ENCODE measurements at regions not wholly inside any gene's neighbourhood (a gene's known extent, or its start where the extent isn't known, plus 50 kb on each side); places are given as distances from the start of the nearest gene placed in this dataset.
A peak's percentile ranks its signal among the peaks of the same experiment; 100 is the strongest.

- FAIRE-seq: no peak
Measured at GRCh38 chr15:58330741-58331559, 100.8 kb upstream of the LIPC start.

- FAIRE-seq: no peak
Measured at GRCh38 chr15:58331560-58331912, 100.3 kb upstream of the LIPC start.

GRCh38 chr15:58331913-58332675, 99.7 kb upstream of the LIPC start:
- peak; percentile 93 for FAIRE-seq

- no peak for FAIRE-seq
Measured at GRCh38 chr15:58332676-58333400, 99.0 kb upstream of the LIPC start.

- no peak for FAIRE-seq
Measured at GRCh38 chr15:58334803-58335202, 97.0 kb upstream of the LIPC start.

- FAIRE-seq: no peak
Measured at GRCh38 chr15:58336161-58336560, 95.6 kb upstream of the LIPC start.

- FAIRE-seq: no peak
Measured at GRCh38 chr15:58340176-58340575, 91.6 kb upstream of the LIPC start.

GRCh38 chr15:58342508-58342907, 89.3 kb upstream of the LIPC start:
- FAIRE-seq: no peak

- no peak for FAIRE-seq
Measured at GRCh38 chr15:58344213-58345070, 87.3 kb upstream of the LIPC start.

- FAIRE-seq: no peak
Measured at GRCh38 chr15:58346361-58346760, 85.4 kb upstream of the LIPC start.

- FAIRE-seq: no peak
Measured at GRCh38 chr15:58348095-58348812, 83.5 kb upstream of the LIPC start.

GRCh38 chr15:58352026-58352929, 79.5 kb upstream of the LIPC start:
- FAIRE-seq: no peak

- no peak for FAIRE-seq
Measured at GRCh38 chr15:58355382-58355971, 76.3 kb upstream of the LIPC start.

GRCh38 chr15:58355973-58356372, 75.8 kb upstream of the LIPC start:
- no peak for FAIRE-seq

GRCh38 chr15:58357529-58358476, 74.0 kb upstream of the LIPC start:
- no peak for FAIRE-seq

- FAIRE-seq: no peak
Measured at GRCh38 chr15:58360421-58361090, 71.2 kb upstream of the LIPC start.

GRCh38 chr15:58361273-58361759, 70.5 kb upstream of the LIPC start:
- peak; percentile 94 for FAIRE-seq

GRCh38 chr15:58362262-58362922, 69.4 kb upstream of the LIPC start:
- no peak for FAIRE-seq
